ENCODE measurements at regions not wholly inside any gene's neighbourhood (a gene's known extent, or its start where the extent isn't known, plus 50 kb on each side); places are given as distances from the start of the nearest gene placed in this dataset.

GRCh38 chrX:121479406-121479805, 432.0 kb downstream of the GLUD2 start:
- TF ChIP-seq CREB1 (IDR thresholded peaks at IDR 0.05; ENCODE audit: low read depth) (no peak), EP300 (IDR thresholded peaks at IDR 0.05; ENCODE audit: borderline replicate concordance in 1 of 2, control insufficient read depth in 1 of 2, low read depth in 2 of 2, low read length in 2 of 2) (no peak), ZNF274 (IDR thresholded peaks at IDR 0.05; ENCODE audit: insufficient read depth, insufficient read length) (no peak), SP1 (IDR thresholded peaks at IDR 0.05; ENCODE audit: low read depth, low read length) (no peak), MXI1 (IDR thresholded peaks at IDR 0.05; ENCODE audit: low read depth, low read length) (no peak), SUZ12 (IDR thresholded peaks at IDR 0.05; ENCODE audit: unreplicated experiment) (no peak), FOXK2 (IDR thresholded peaks at IDR 0.05) (no peak), POLR2A (IDR thresholded peaks at IDR 0.05; ENCODE audit: low read depth, low read length) (no peak), REST (IDR thresholded peaks at IDR 0.05; ENCODE audit: low read depth, low read length) (no peak), TARDBP (IDR thresholded peaks at IDR 0.05; ENCODE audit: borderline replicate concordance) (no peak)
- TF ChIP-seq, protein P1, sequence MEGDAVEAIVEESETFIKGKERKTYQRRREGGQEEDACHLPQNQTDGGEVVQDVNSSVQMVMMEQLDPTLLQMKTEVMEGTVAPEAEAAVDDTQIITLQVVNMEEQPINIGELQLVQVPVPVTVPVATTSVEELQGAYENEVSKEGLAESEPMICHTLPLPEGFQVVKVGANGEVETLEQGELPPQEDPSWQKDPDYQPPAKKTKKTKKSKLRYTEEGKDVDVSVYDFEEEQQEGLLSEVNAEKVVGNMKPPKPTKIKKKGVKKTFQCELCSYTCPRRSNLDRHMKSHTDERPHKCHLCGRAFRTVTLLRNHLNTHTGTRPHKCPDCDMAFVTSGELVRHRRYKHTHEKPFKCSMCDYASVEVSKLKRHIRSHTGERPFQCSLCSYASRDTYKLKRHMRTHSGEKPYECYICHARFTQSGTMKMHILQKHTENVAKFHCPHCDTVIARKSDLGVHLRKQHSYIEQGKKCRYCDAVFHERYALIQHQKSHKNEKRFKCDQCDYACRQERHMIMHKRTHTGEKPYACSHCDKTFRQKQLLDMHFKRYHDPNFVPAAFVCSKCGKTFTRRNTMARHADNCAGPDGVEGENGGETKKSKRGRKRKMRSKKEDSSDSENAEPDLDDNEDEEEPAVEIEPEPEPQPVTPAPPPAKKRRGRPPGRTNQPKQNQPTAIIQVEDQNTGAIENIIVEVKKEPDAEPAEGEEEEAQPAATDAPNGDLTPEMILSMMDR (IDR thresholded peaks at IDR 0.05 in 2 of 3, conservative IDR thresholded peaks at IDR 0.05 in 1 of 3; ENCODE audit: control insufficient read depth in 2 of 3, extremely low read depth in 1 of 3, insufficient read depth in 1 of 3, low read depth in 3 of 3, low read length in 3 of 3): no peak
- TF ChIP-seq, protein P2, sequence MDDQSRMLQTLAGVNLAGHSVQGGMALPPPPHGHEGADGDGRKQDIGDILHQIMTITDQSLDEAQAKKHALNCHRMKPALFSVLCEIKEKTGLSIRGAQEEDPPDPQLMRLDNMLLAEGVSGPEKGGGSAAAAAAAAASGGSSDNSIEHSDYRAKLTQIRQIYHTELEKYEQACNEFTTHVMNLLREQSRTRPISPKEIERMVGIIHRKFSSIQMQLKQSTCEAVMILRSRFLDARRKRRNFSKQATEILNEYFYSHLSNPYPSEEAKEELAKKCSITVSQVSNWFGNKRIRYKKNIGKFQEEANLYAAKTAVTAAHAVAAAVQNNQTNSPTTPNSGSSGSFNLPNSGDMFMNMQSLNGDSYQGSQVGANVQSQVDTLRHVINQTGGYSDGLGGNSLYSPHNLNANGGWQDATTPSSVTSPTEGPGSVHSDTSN (IDR thresholded peaks at IDR 0.05; ENCODE audit: insufficient replicate concordance, low read depth, low read length): no peak

Data from GM12878 (cell line).